SK-N-SH (cell line): ENCODE measurements at regions not wholly inside any gene's neighbourhood (a gene's known extent, or its start where the extent isn't known, plus 50 kb on each side); places are given as distances from the start of the nearest gene placed in this dataset.

ENCODE experiments used
- CTCF ChIA-PET: fragments of 300-600, 350-600 bp; formaldehyde crosslinking; extraction: SDS; loops from one replicate; lab custom pipeline; 2021; lab: Yijun Ruan, JAX
- POLR2A ChIA-PET: fragments of 350-600 bp; sonication (Branson Sonifier 250); formaldehyde crosslinking; extraction: SDS; loops from one replicate; lab custom pipeline; 2020; ENCODE audit warnings: antibody characterized with exemption, inconsistent platforms; lab: Yijun Ruan, JAX
- DNase-seq: peaks from one replicate; pipeline ENCODE4 v3.0.0; 2012
- H2AFZ ChIP-seq: fragments of 200-600 bp; sonication (generic); 2 replicates; pipeline ENCODE4 v1.8.1; 2016; ENCODE audit warnings: antibody characterized with exemption, mild to moderate bottlenecking, low read depth
- H3F3A ChIP-seq: fragments of 200-600 bp; sonication (generic); replicated peaks from 2 replicates; pipeline ENCODE3; 2016; ENCODE audit warnings: antibody characterized with exemption, mild to moderate bottlenecking; ENCODE audit not compliant: insufficient read depth
- H3K27ac ChIP-seq, 2 experiments: fragments of 200-500 bp in 1 of 2; fragments of 200-600 bp in 1 of 2; sonication (Bioruptor generic) in 1 of 2; sonication (generic), shearing (Covaris generic) in 1 of 2; 2 replicates each; pipeline versions ENCODE4 v1.5.1 to v1.6.1; 2014 to 2016; ENCODE audit warnings: low read depth in 2 of 2, inconsistent platforms in 1 of 2, low read length in 1 of 2, mild to moderate bottlenecking in 1 of 2, mixed read lengths in 1 of 2
- H3K27me3 ChIP-seq: fragments of 200-600 bp; sonication (generic), shearing (Covaris generic); 2 replicates; pipeline ENCODE4 v1.6.1; 2016; ENCODE audit warnings: mixed run types; ENCODE audit not compliant: insufficient read depth
- H3K36me3 ChIP-seq, 2 experiments: fragments of 200-500 bp in 1 of 2; fragments of 200-600 bp in 1 of 2; sonication (Bioruptor generic) in 1 of 2; sonication (generic) in 1 of 2; replicated peaks in 1 of 2; 2 replicates each; pipeline versions ENCODE3 to v1.5.1; 2014 to 2016; ENCODE audit warnings: low read length in 1 of 2, mild to moderate bottlenecking in 1 of 2; ENCODE audit not compliant: insufficient read depth in 2 of 2, control insufficient read depth in 1 of 2
- H3K4me1 ChIP-seq, 2 experiments: fragments of 200-500 bp in 1 of 2; fragments of 200-600 bp in 1 of 2; sonication (Bioruptor generic) in 1 of 2; sonication (generic), shearing (Covaris generic) in 1 of 2; 2 replicates each; pipeline versions ENCODE4 v1.5.1 to v1.6.1; 2014 to 2016; ENCODE audit warnings: low read depth in 1 of 2, low read length in 1 of 2, mixed run types in 1 of 2; ENCODE audit not compliant: insufficient read depth in 2 of 2, control insufficient read depth in 1 of 2
- H3K4me2 ChIP-seq: fragments of 200-600 bp; sonication (generic), shearing (Covaris generic); 2 replicates; pipeline ENCODE4 v1.6.1; 2017; ENCODE audit warnings: mixed run types
- H3K4me3 ChIP-seq, 2 experiments: fragments of 200-500 bp in 1 of 2; fragments of 200-600 bp in 1 of 2; sonication (Bioruptor generic) in 1 of 2; sonication (generic), shearing (Covaris generic) in 1 of 2; 2 replicates each; pipeline versions ENCODE4 v1.5.1 to v1.8.1; 2014 to 2016; ENCODE audit warnings: low read depth in 2 of 2, inconsistent platforms in 1 of 2, low read length in 1 of 2, mild to moderate bottlenecking in 1 of 2, mixed read lengths in 1 of 2, moderate library complexity in 1 of 2
- H3K79me2 ChIP-seq: fragments of 200-600 bp; sonication (generic); 2 replicates; pipeline ENCODE4 v1.8.1; 2017; ENCODE audit warnings: mild to moderate bottlenecking; ENCODE audit not compliant: insufficient read depth
- H3K9ac ChIP-seq: fragments of 200-600 bp; sonication (generic); 2 replicates; pipeline ENCODE4 v1.6.1; 2017; ENCODE audit warnings: mixed run types
- H3K9me2 ChIP-seq: fragments of 200-600 bp; sonication (generic); 2 replicates; pipeline ENCODE4 v1.6.1; 2017; ENCODE audit warnings: mixed run types
- H3K9me3 ChIP-seq: fragments of 200-600 bp; sonication (generic); 2 replicates; pipeline ENCODE4 v1.6.1; 2017; ENCODE audit warnings: mixed run types, mild to moderate bottlenecking, moderate library complexity
- H4K20me1 ChIP-seq: fragments of 200-600 bp; sonication (generic); 2 replicates; pipeline ENCODE4 v1.6.1; 2017; ENCODE audit warnings: mild to moderate bottlenecking, mixed run types; ENCODE audit not compliant: insufficient read depth
- ELF1 ChIP-seq: IDR thresholded peaks from 2 replicates; pipeline ENCODE4 v1.4.0; 2012
- EP300 ChIP-seq, 2 experiments: IDR thresholded peaks; 2 replicates each; pipeline versions ENCODE4 v1.4.0 to v1.6.1; 2012; ENCODE audit warnings: borderline replicate concordance in 1 of 2, low read depth in 1 of 2, low read length in 1 of 2
- FOSL2 ChIP-seq: IDR thresholded peaks from 2 replicates; pipeline ENCODE4 v1.4.0; 2012; ENCODE audit warnings: low read depth, mild to moderate bottlenecking, moderate library complexity, borderline replicate concordance
- FOXJ3 ChIP-seq: sonication (generic); formaldehyde crosslinking; IDR thresholded peaks from 2 replicates; pipeline ENCODE4 v1.5.1; 2020; ENCODE audit warnings: mild to moderate bottlenecking, missing genetic modification reagents
- NFIC ChIP-seq: IDR thresholded peaks from 2 replicates; pipeline ENCODE4 v1.4.0; 2012; ENCODE audit warnings: borderline replicate concordance
- RFX5 ChIP-seq: IDR thresholded peaks from 2 replicates; pipeline ENCODE4 v1.6.1; 2012; ENCODE audit warnings: mild to moderate bottlenecking, improper control_type of control experiment, low read length
- RXRA ChIP-seq: IDR thresholded peaks from 2 replicates; pipeline ENCODE4 v1.4.0; 2012; ENCODE audit warnings: low read depth, mild to moderate bottlenecking, borderline replicate concordance
- TAF1 ChIP-seq: IDR thresholded peaks from 2 replicates; pipeline ENCODE4 v1.6.1; 2012; ENCODE audit warnings: low read depth, mild to moderate bottlenecking, low read length, moderate library complexity, borderline replicate concordance
- TCF12 ChIP-seq: IDR thresholded peaks from 2 replicates; pipeline ENCODE4 v1.4.0; 2012
- TEAD4 ChIP-seq: IDR thresholded peaks from 2 replicates; pipeline ENCODE4 v1.4.0; 2012; ENCODE audit warnings: mild to moderate bottlenecking, borderline replicate concordance; ENCODE audit not compliant: insufficient read depth
- WGBS: methylation state at CpG from one replicate; pipeline ENCODE4 v1.1.6; 2017; ENCODE audit warnings: low lambda C conversion rate; 5-methylcytosine and 5-hydroxymethylcytosine counted together
- TF ChIP-seq, protein P1 (sequence below): IDR thresholded peaks from 2 replicates; pipeline ENCODE4 v1.4.0; 2012; ENCODE audit warnings: low read depth, borderline replicate concordance
- TF ChIP-seq, protein P2 (sequence below): fragments of 200-600 bp; sonication (generic); IDR thresholded peaks from 2 replicates; pipeline ENCODE4 v1.6.1; 2017; ENCODE audit warnings: antibody characterized with exemption, mild to moderate bottlenecking, moderate library complexity
- TF ChIP-seq, protein P3 (sequence below): IDR thresholded peaks from 2 replicates; pipeline ENCODE4; 2012
- TF ChIP-seq, protein P4 (sequence below): fragments of 150-350 bp; IDR thresholded peaks from 2 replicates; pipeline ENCODE4 v1.6.1; 2017; ENCODE audit warnings: antibody characterized with exemption, low read length, low read depth, borderline replicate concordance

DNA sequence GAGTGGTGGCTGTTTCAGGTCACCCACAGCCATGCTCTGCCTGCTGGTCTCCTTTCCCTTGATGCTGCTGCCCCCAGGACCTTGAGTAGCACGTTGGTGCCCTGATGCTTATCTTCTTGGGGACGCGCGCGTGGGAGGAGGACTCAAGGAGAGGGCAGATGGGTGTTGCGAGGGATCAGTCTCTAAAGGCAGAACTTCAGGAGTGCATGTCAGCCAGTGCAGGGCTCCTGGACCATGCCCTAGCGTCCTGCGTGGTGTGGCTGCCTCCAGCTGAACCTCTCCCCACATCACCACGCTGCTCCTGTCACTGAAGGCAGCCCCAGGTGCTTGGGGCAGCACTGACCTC is 62.5 kb upstream of the GLI2 start:
- TF ChIP-seq FOSL2 = no peak
- no peak for TF ChIP-seq RXRA
- TF ChIP-seq TCF12 = no peak
- no peak for TF ChIP-seq ELF1
- TF ChIP-seq NFIC = no peak
- no peak for TF ChIP-seq RFX5
- no peak for TF ChIP-seq TAF1
- no peak for TF ChIP-seq EP300 (IDR thresholded peaks at IDR 0.05; ENCODE audit: borderline replicate concordance in 1 of 2, low read depth in 1 of 2, low read length in 1 of 2)
- TF ChIP-seq, protein P1, sequence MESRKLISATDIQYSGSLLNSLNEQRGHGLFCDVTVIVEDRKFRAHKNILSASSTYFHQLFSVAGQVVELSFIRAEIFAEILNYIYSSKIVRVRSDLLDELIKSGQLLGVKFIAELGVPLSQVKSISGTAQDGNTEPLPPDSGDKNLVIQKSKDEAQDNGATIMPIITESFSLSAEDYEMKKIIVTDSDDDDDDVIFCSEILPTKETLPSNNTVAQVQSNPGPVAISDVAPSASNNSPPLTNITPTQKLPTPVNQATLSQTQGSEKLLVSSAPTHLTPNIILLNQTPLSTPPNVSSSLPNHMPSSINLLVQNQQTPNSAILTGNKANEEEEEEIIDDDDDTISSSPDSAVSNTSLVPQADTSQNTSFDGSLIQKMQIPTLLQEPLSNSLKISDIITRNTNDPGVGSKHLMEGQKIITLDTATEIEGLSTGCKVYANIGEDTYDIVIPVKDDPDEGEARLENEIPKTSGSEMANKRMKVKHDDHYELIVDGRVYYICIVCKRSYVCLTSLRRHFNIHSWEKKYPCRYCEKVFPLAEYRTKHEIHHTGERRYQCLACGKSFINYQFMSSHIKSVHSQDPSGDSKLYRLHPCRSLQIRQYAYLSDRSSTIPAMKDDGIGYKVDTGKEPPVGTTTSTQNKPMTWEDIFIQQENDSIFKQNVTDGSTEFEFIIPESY = no peak
- TF ChIP-seq, protein P2, sequence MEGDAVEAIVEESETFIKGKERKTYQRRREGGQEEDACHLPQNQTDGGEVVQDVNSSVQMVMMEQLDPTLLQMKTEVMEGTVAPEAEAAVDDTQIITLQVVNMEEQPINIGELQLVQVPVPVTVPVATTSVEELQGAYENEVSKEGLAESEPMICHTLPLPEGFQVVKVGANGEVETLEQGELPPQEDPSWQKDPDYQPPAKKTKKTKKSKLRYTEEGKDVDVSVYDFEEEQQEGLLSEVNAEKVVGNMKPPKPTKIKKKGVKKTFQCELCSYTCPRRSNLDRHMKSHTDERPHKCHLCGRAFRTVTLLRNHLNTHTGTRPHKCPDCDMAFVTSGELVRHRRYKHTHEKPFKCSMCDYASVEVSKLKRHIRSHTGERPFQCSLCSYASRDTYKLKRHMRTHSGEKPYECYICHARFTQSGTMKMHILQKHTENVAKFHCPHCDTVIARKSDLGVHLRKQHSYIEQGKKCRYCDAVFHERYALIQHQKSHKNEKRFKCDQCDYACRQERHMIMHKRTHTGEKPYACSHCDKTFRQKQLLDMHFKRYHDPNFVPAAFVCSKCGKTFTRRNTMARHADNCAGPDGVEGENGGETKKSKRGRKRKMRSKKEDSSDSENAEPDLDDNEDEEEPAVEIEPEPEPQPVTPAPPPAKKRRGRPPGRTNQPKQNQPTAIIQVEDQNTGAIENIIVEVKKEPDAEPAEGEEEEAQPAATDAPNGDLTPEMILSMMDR = no peak
- no peak for TF ChIP-seq TEAD4
- TF ChIP-seq, protein P3, sequence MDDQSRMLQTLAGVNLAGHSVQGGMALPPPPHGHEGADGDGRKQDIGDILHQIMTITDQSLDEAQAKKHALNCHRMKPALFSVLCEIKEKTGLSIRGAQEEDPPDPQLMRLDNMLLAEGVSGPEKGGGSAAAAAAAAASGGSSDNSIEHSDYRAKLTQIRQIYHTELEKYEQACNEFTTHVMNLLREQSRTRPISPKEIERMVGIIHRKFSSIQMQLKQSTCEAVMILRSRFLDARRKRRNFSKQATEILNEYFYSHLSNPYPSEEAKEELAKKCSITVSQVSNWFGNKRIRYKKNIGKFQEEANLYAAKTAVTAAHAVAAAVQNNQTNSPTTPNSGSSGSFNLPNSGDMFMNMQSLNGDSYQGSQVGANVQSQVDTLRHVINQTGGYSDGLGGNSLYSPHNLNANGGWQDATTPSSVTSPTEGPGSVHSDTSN = no peak
- TF ChIP-seq, protein P4, sequence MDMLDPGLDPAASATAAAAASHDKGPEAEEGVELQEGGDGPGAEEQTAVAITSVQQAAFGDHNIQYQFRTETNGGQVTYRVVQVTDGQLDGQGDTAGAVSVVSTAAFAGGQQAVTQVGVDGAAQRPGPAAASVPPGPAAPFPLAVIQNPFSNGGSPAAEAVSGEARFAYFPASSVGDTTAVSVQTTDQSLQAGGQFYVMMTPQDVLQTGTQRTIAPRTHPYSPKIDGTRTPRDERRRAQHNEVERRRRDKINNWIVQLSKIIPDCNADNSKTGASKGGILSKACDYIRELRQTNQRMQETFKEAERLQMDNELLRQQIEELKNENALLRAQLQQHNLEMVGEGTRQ = no peak
- TF ChIP-seq FOXJ3 = no peak

More for the DNA sequence above, 62.5 kb upstream of the GLI2 start:
- Histone ChIP-seq H3K9me2 (no peaks in the 10 kb centered on the region), H3F3A (peaks cover 6% of the 10 kb centered on the region), H3K4me1 (peaks cover 0 to 16% of the 10 kb centered on the region in 2 experiments; a peak in 2 of 4 replicates), H3K79me2 (no peaks in the 10 kb centered on the region), H3K27me3 (peaks cover 8% of the 10 kb centered on the region; the same call in 1 of the 2 replicates), H3K4me3 (no peak overlapping the region), H4K20me1 (no peaks in the 10 kb centered on the region), H2AFZ (no peak overlapping the region), H3K9me3 (no peaks in the 10 kb centered on the region), H3K27ac (no peak overlapping the region), H3K4me2 (no peak overlapping the region), H3K36me3 (no peaks in the 10 kb centered on the region), H3K9ac (no peak overlapping the region)
- POLR2A ChIA-PET = no interaction called here
- CTCF ChIA-PET = interaction anchor here (3.1 kb wide), 1 partner anchor 330 kb away, joined by 17 read pairs; no protein-coding TSS in a partner anchor
- DNase-seq = no peak
- WGBS = 68% methylated on average over 8 of the region's 9 CpGs
